Adrenal gland (tissue), 5 donors: ENCODE measurements at regions not wholly inside any gene's neighbourhood (a gene's known extent, or its start where the extent isn't known, plus 50 kb on each side); places are given as distances from the start of the nearest gene placed in this dataset.

ENCODE experiments used
- POLR2A ChIP-seq, 2 donors: fragments of 450-650 bp; IDR thresholded peaks; one replicate each; pipeline ENCODE4 v1.6.1; 2017; ENCODE audit warnings: antibody characterized with exemption in 2 of 2, mild to moderate bottlenecking in 2 of 2, moderate library complexity in 1 of 2
- TF ChIP-seq, protein P1 (sequence below), 6 experiments: fragments of 450-650 bp in 4 of 6; fragments of 200-600 bp in 2 of 6; sonication (generic) in 1 of 6; IDR thresholded peaks; 1 replicate in 5 of 6; 2 replicates in 1 of 6; pipeline versions ENCODE4 v1.5.1 to v1.8.0; 2016 to 2021; ENCODE audit warnings: antibody characterized with exemption in 6 of 6, mild to moderate bottlenecking in 2 of 6, moderate library complexity in 1 of 6
- donor health status: DM: no; HTN: no; CAD: no.

DNA sequence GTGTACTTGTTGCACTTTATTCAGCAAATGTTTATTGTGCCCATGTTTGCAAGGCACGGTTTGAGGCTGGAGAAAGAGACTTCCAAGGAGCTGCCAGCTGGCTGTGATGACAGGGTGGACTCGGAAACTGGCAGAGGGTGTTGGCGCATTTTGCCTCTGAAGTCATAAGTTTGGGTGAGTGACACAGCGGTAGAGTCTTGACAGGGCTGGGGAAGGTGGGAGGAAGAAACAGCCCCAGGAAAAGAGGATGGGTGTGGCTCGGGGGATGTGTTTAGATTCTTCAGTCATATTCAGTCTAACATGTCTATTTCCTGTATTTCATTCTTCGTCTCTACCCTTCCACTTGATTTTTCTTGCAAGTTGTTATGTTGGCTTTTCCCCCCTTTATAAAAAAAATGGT is 77.0 kb upstream of the STOX2 start:
- TF ChIP-seq, protein P1, sequence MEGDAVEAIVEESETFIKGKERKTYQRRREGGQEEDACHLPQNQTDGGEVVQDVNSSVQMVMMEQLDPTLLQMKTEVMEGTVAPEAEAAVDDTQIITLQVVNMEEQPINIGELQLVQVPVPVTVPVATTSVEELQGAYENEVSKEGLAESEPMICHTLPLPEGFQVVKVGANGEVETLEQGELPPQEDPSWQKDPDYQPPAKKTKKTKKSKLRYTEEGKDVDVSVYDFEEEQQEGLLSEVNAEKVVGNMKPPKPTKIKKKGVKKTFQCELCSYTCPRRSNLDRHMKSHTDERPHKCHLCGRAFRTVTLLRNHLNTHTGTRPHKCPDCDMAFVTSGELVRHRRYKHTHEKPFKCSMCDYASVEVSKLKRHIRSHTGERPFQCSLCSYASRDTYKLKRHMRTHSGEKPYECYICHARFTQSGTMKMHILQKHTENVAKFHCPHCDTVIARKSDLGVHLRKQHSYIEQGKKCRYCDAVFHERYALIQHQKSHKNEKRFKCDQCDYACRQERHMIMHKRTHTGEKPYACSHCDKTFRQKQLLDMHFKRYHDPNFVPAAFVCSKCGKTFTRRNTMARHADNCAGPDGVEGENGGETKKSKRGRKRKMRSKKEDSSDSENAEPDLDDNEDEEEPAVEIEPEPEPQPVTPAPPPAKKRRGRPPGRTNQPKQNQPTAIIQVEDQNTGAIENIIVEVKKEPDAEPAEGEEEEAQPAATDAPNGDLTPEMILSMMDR (IDR thresholded peaks at IDR 0.05), result no peak
- no peak for TF ChIP-seq POLR2A (IDR thresholded peaks at IDR 0.05)
